ENCODE measurements at regions not wholly inside any gene's neighbourhood (a gene's known extent, or its start where the extent isn't known, plus 50 kb on each side); places are given as distances from the start of the nearest gene placed in this dataset.

DNA sequence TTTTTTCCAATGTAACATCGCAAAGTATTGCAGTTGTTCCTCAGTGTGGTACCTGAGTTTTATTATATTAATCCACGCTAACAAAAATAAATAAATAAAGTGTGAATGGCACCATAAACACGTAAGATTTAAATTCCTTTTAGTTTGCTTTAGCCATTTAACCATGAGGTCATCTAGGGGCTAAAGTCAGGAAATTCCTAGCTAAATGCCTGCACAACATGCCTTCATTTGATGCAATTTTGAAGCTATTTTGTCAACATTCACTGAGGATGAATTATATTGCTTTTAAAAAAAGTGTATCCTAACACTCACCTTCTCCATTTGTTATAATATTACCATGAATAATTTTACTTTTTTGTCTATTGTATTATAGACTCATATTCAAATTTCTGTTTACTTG is 714.4 kb downstream of the GATA3 start:
- H3K4me1 ChIP-seq = no peaks in the 10 kb centered on the region
- DNase-seq (no peak), ATAC-seq (no peak)
- H3K27ac ChIP-seq = no peak overlapping the region
- TF ChIP-seq, protein P1, sequence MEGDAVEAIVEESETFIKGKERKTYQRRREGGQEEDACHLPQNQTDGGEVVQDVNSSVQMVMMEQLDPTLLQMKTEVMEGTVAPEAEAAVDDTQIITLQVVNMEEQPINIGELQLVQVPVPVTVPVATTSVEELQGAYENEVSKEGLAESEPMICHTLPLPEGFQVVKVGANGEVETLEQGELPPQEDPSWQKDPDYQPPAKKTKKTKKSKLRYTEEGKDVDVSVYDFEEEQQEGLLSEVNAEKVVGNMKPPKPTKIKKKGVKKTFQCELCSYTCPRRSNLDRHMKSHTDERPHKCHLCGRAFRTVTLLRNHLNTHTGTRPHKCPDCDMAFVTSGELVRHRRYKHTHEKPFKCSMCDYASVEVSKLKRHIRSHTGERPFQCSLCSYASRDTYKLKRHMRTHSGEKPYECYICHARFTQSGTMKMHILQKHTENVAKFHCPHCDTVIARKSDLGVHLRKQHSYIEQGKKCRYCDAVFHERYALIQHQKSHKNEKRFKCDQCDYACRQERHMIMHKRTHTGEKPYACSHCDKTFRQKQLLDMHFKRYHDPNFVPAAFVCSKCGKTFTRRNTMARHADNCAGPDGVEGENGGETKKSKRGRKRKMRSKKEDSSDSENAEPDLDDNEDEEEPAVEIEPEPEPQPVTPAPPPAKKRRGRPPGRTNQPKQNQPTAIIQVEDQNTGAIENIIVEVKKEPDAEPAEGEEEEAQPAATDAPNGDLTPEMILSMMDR (IDR thresholded peaks at IDR 0.05) = no peak
- no peaks in the 10 kb centered on the region for H3K27me3 ChIP-seq (ENCODE audit: low read depth)
- no peak overlapping the region for H3K4me3 ChIP-seq
- no peaks in the 10 kb centered on the region for H3K9me3 ChIP-seq
- intact Hi-C loops (cut with DNase I) = no loop called here
- H3K36me3 ChIP-seq = no peaks in the 10 kb centered on the region

DNA sequence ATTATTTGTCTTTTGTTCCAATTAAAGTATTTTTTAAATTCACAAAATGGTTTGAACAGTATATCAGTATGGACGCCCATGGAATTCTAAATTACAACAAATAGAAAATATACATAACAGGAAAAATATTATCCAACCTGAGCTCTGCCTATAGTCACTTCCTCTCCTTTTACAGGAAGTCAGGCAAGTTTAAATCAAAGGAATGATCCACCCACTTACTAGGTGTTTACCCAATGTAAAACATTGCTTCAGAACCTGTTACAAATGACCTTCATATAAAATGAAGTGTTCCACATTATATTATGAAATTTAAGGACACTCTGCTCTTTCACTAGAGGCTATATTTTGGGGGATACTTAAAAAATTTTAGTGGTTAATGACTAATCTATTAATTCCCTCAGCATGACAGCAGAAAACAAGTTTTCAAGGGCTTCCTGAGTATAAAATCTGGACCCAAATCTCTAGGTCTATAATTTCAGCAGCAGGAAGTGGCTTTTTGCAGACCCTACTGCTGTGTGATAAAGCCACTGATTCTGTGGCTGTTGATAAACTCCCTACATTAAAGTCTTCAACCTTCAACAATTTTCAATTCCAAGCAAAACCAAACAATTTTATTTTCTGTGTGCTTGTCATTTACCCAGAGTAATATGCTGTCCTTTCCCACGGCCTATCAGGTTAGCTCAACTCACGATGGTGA is 722.6 kb downstream of the GATA3 start:
- H3K27me3 ChIP-seq (ENCODE audit: low read depth) = no peaks in the 10 kb centered on the region
- H3K9me3 ChIP-seq = no peaks in the 10 kb centered on the region
- DNase-seq = no peak
- no peak overlapping the region for H3K4me3 ChIP-seq
- intact Hi-C loops (cut with DNase I) = no loop called here
- ATAC-seq = no peak
- H3K27ac ChIP-seq = no peak overlapping the region
- H3K36me3 ChIP-seq = no peaks in the 10 kb centered on the region
- H3K4me1 ChIP-seq = no peaks in the 10 kb centered on the region
- TF ChIP-seq, protein P1 (IDR thresholded peaks at IDR 0.05) = no peak

DNA sequence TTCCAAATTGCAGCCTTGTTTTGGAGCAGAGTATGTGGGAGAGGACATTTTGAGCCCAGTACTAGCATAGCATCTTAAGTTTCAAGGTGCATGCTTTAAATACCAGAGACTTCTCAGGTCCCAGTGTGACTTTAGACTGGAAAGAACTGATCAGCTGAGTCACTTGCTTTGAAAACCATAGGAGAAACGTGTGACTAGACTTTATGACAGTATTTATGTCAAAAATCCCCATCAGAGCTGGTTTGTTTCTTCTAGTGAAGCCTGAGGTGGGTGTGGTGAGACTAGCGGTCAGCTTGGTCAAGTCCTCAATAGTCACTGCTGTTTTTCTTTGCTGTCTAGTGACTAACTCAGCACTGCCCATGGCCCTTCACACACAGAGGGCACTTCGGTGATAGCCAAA is 724.2 kb downstream of the GATA3 start:
- intact Hi-C loops (cut with DNase I) = no loop called here
- Histone ChIP-seq H3K4me3 (no peak overlapping the region), H3K27me3 (ENCODE audit: low read depth) (no peaks in the 10 kb centered on the region), H3K4me1 (no peaks in the 10 kb centered on the region), H3K9me3 (no peaks in the 10 kb centered on the region), H3K36me3 (no peaks in the 10 kb centered on the region), H3K27ac (no peak overlapping the region)
- TF ChIP-seq, protein P1 (IDR thresholded peaks at IDR 0.05) = no peak
- ATAC-seq = no peak
- DNase-seq = no peak

GRCh38 chr10:8787649-8788048 is 733.2 kb downstream of the GATA3 start:
- H3K4me1 ChIP-seq = no peaks in the 10 kb centered on the region
- H3K9me3 ChIP-seq = peaks cover 13% of the 10 kb centered on the region
- intact Hi-C loops (cut with DNase I) = no loop called here
- H3K36me3 ChIP-seq = no peaks in the 10 kb centered on the region
- H3K27ac ChIP-seq = no peak overlapping the region
- H3K27me3 ChIP-seq (ENCODE audit: low read depth) = no peaks in the 10 kb centered on the region
- H3K4me3 ChIP-seq = no peak overlapping the region
- no peak for DNase-seq
- TF ChIP-seq, protein P1 (IDR thresholded peaks at IDR 0.05) = no peak
- no peak for ATAC-seq

- Histone ChIP-seq H3K9me3 (peaks cover 13% of the 10 kb centered on the region), H3K36me3 (no peaks in the 10 kb centered on the region), H3K4me3 (no peak overlapping the region), H3K27ac (no peak overlapping the region), H3K4me1 (no peaks in the 10 kb centered on the region), H3K27me3 (ENCODE audit: low read depth) (no peaks in the 10 kb centered on the region)
- TF ChIP-seq, protein P1 (IDR thresholded peaks at IDR 0.05) = no peak
- intact Hi-C loops (cut with DNase I) = no loop called here
- no peak for DNase-seq
- no peak for ATAC-seq
Measured at GRCh38 chr10:8790390-8790789, 735.9 kb downstream of the GATA3 start.
